ENCODE measurements at regions not wholly inside any gene's neighbourhood (a gene's known extent, or its start where the extent isn't known, plus 50 kb on each side); places are given as distances from the start of the nearest gene placed in this dataset.

GRCh38 chr13:50080203-50080910 is 65.1 kb downstream of the KCNRG start:
- DNase-seq (ENCODE audit: low spot score) = peak; percentile 15
- Histone ChIP-seq H3K27ac (peak overlapping the region; percentile 91 to 92), H3K4me3 (peak overlapping the region; percentile 65 to 75), H3K4me1 (replicated peaks) (no peaks in the 10 kb centered on the region), H3K36me3 (no peaks in the 10 kb centered on the region), H3K27me3 (replicated peaks; ENCODE audit: insufficient read depth) (no peaks in the 10 kb centered on the region), H3K9me3 (no peaks in the 10 kb centered on the region)
- 3% methylated on average over 29 of the region's 29 CpGs for WGBS
- TF ChIP-seq POLR2AphosphoS5 (IDR thresholded peaks at IDR 0.05) (no peak), CTCF (IDR thresholded peaks at IDR 0.05) (no peak), POLR2A (IDR thresholded peaks at IDR 0.05) (no peak)
- intact Hi-C loops (cut with DNase I) = loop anchor here (2.0 to 5.0 kb wide), 3 partner anchors 42 to 447 kb away; partner anchors contain the start of gene TRIM13

DNA sequence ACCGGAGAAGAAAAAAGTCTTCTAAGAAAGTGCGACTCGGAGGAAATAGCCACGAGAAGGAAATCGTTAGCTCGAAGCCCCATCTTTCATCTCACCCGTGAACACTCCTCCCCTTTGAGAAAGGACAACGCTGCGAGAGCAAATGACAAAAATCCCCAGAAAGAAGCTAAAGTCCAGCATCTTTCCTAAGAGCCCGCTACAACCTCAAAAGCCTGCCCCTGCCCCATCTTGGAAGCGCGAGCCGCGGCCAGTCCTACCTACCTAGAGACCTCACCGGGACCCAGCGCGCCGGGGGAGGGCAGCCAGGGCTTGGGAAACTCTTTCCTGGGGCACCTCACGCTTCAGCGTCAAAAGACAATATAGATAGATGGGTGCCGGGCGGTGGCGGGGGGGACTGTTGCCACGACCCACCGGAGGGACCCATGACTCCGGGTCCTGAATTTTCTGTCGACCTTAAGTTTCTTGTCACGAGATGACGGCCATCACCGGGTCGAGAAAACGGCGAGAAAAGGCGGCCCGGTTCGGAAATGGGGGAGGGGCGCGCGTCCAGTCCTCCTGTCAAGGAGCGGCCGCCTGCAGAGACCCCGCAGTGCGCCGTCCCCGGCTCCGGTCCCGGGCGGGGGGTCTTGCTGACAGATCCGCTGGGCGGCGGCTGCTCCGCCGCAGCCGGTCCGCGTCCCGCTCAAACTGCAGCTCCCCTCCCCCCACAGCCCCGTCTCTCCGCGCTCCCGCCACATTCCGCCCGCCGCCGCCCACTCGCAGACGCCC is 65.9 kb downstream of the KCNRG start:
- TF ChIP-seq POLR2AphosphoS5 (IDR thresholded peaks at IDR 0.05) = no peak
- no peak for TF ChIP-seq POLR2A (IDR thresholded peaks at IDR 0.05)
- TF ChIP-seq CTCF (IDR thresholded peaks at IDR 0.05) = no peak
- H3K9me3 ChIP-seq = no peaks in the 10 kb centered on the region
- peak; percentile 47 for DNase-seq (ENCODE audit: low spot score)
- intact Hi-C loops (cut with DNase I) = loop anchor here (2.0 to 5.0 kb wide), 3 partner anchors 41 to 446 kb away; partner anchors contain the start of gene TRIM13
- no peaks in the 10 kb centered on the region for H3K36me3 ChIP-seq
- under 1% methylated on average over 46 of the region's 67 CpGs for WGBS
- H3K4me3 ChIP-seq = peak overlapping the region; percentile 65 to 75
- peak overlapping the region; percentile 91 to 92 for H3K27ac ChIP-seq
- H3K4me1 ChIP-seq (replicated peaks) = no peaks in the 10 kb centered on the region
- H3K27me3 ChIP-seq (replicated peaks; ENCODE audit: insufficient read depth) = no peaks in the 10 kb centered on the region

- H3K4me3 ChIP-seq = peak overlapping the region; percentile 65 to 75
- no peaks in the 10 kb centered on the region for H3K4me1 ChIP-seq (replicated peaks)
- intact Hi-C loops (cut with DNase I) = loop anchor here (2.0 to 5.0 kb wide), 3 partner anchors 40 to 445 kb away; partner anchors contain the start of gene TRIM13
- TF ChIP-seq CTCF (IDR thresholded peaks at IDR 0.05) (no peak), POLR2A (IDR thresholded peaks at IDR 0.05) (peak; percentile 67), POLR2AphosphoS5 (IDR thresholded peaks at IDR 0.05) (peak; percentile 99)
- under 1% methylated on average over 49 of the region's 49 CpGs for WGBS
- H3K9me3 ChIP-seq = no peaks in the 10 kb centered on the region
- H3K27me3 ChIP-seq (replicated peaks; ENCODE audit: insufficient read depth) = no peaks in the 10 kb centered on the region
- no peaks in the 10 kb centered on the region for H3K36me3 ChIP-seq
- DNase-seq (ENCODE audit: low spot score) = peak; percentile 99
- H3K27ac ChIP-seq = peak overlapping the region; percentile 91 to 92
These were observed 66.6 kb downstream of the KCNRG start for GRCh38 chr13:50081679-50082425.

- H3K4me1 ChIP-seq (replicated peaks) = no peaks in the 10 kb centered on the region
- H3K27me3 ChIP-seq (replicated peaks; ENCODE audit: insufficient read depth) = no peaks in the 10 kb centered on the region
- peak overlapping the region; percentile 65 to 75 for H3K4me3 ChIP-seq
- no peaks in the 10 kb centered on the region for H3K36me3 ChIP-seq
- intact Hi-C loops (cut with DNase I) = loop anchor here (5.0 kb wide), 2 partner anchors 40 to 445 kb away; no protein-coding TSS in a partner anchor
- TF ChIP-seq POLR2A (IDR thresholded peaks at IDR 0.05) (no peak), POLR2AphosphoS5 (IDR thresholded peaks at IDR 0.05) (peak; percentile 31)
- DNase-seq (ENCODE audit: low spot score) = peak; percentile 78
- H3K27ac ChIP-seq = peak overlapping the region; percentile 65 to 92
- no peaks in the 10 kb centered on the region for H3K9me3 ChIP-seq
- 2% methylated on average over 28 of the region's 28 CpGs for WGBS
These were observed 67.4 kb downstream of the KCNRG start for GRCh38 chr13:50082426-50083281.

Measured in prostate gland (tissue), 2 donors.